ENCODE measurements at regions not wholly inside any gene's neighbourhood (a gene's known extent, or its start where the extent isn't known, plus 50 kb on each side); places are given as distances from the start of the nearest gene placed in this dataset.

DNA sequence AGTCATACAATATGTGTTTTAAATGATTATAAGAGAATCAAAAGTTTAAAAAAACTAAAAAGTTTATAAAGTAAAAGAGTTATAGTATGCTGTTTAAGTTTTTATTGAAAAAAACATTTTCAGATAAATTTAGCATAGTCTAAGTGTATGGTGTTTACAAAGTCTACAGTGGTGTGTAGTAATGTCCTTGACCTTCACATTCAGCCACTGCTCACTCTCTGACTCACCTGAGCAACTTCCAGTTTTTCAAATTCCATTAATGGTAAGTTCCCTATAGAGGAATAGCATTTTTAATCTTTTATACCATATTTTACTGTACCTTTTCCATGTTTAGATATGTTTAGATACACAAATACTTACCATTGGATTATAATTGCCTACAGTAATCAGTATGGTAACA is 842.4 kb upstream of the KLHL1 start (continued):
- TF ChIP-seq, protein P1, sequence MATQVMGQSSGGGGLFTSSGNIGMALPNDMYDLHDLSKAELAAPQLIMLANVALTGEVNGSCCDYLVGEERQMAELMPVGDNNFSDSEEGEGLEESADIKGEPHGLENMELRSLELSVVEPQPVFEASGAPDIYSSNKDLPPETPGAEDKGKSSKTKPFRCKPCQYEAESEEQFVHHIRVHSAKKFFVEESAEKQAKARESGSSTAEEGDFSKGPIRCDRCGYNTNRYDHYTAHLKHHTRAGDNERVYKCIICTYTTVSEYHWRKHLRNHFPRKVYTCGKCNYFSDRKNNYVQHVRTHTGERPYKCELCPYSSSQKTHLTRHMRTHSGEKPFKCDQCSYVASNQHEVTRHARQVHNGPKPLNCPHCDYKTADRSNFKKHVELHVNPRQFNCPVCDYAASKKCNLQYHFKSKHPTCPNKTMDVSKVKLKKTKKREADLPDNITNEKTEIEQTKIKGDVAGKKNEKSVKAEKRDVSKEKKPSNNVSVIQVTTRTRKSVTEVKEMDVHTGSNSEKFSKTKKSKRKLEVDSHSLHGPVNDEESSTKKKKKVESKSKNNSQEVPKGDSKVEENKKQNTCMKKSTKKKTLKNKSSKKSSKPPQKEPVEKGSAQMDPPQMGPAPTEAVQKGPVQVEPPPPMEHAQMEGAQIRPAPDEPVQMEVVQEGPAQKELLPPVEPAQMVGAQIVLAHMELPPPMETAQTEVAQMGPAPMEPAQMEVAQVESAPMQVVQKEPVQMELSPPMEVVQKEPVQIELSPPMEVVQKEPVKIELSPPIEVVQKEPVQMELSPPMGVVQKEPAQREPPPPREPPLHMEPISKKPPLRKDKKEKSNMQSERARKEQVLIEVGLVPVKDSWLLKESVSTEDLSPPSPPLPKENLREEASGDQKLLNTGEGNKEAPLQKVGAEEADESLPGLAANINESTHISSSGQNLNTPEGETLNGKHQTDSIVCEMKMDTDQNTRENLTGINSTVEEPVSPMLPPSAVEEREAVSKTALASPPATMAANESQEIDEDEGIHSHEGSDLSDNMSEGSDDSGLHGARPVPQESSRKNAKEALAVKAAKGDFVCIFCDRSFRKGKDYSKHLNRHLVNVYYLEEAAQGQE (IDR thresholded peaks at IDR 0.05; ENCODE audit: low read depth, low read length) = no peak
- TF ChIP-seq YY1 (IDR thresholded peaks at IDR 0.05; ENCODE audit: low read depth) (no peak), JUND (IDR thresholded peaks at IDR 0.05) (no peak), FOXM1 (IDR thresholded peaks at IDR 0.05; ENCODE audit: low read depth) (no peak)
- TF ChIP-seq, protein P2, sequence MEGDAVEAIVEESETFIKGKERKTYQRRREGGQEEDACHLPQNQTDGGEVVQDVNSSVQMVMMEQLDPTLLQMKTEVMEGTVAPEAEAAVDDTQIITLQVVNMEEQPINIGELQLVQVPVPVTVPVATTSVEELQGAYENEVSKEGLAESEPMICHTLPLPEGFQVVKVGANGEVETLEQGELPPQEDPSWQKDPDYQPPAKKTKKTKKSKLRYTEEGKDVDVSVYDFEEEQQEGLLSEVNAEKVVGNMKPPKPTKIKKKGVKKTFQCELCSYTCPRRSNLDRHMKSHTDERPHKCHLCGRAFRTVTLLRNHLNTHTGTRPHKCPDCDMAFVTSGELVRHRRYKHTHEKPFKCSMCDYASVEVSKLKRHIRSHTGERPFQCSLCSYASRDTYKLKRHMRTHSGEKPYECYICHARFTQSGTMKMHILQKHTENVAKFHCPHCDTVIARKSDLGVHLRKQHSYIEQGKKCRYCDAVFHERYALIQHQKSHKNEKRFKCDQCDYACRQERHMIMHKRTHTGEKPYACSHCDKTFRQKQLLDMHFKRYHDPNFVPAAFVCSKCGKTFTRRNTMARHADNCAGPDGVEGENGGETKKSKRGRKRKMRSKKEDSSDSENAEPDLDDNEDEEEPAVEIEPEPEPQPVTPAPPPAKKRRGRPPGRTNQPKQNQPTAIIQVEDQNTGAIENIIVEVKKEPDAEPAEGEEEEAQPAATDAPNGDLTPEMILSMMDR (IDR thresholded peaks at IDR 0.05) = no peak
- TF ChIP-seq, protein P3, sequence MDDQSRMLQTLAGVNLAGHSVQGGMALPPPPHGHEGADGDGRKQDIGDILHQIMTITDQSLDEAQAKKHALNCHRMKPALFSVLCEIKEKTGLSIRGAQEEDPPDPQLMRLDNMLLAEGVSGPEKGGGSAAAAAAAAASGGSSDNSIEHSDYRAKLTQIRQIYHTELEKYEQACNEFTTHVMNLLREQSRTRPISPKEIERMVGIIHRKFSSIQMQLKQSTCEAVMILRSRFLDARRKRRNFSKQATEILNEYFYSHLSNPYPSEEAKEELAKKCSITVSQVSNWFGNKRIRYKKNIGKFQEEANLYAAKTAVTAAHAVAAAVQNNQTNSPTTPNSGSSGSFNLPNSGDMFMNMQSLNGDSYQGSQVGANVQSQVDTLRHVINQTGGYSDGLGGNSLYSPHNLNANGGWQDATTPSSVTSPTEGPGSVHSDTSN (IDR thresholded peaks at IDR 0.05) = no peak

DNA sequence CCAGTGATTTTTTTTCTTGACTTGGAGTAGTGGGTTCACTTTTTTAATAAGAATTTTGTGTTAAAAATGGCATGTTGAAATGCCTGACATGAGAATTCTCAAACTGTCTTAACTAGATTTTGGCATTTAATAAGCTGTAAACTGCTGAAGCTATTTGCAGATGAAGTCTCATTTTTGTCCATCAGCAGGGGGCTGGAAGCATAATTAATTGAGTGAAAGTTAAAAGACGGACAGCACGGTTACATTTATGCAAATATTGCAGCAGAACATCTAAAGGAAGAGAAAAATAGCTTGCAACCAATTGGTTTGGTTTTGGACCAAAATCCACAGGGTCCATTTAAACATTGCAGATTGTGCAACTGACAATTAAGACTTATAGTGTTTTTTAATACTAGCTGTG is 837.3 kb upstream of the KLHL1 start:
- 94% methylated on average over 2 of the region's 2 CpGs for WGBS (ENCODE audit: low lambda C conversion rate)
- no peak overlapping the region for H3K27ac ChIP-seq (ENCODE audit: low read depth in 2 of 2, low read length in 1 of 2)
- no peaks in the 10 kb centered on the region for H3K9me3 ChIP-seq
- H3K9me2 ChIP-seq = no peaks in the 10 kb centered on the region
- no peak for DNase-seq
- no peaks in the 10 kb centered on the region for H3K79me2 ChIP-seq (ENCODE audit: insufficient read depth)
- H3K4me2 ChIP-seq = no peak overlapping the region
- no peak for TF ChIP-seq FOSL2 (IDR thresholded peaks at IDR 0.05; ENCODE audit: borderline replicate concordance, low read depth)
- no peak for TF ChIP-seq NRF1 (IDR thresholded peaks at IDR 0.05; ENCODE audit: low read depth, low read length)
- no peak for TF ChIP-seq SMC3 (IDR thresholded peaks at IDR 0.05; ENCODE audit: low read depth, low read length)
- no peak for TF ChIP-seq GABPA (IDR thresholded peaks at IDR 0.05; ENCODE audit: low read depth)
- TF ChIP-seq TAF1 (IDR thresholded peaks at IDR 0.05; ENCODE audit: borderline replicate concordance, low read depth, low read length) = no peak
- TF ChIP-seq FOXM1 (IDR thresholded peaks at IDR 0.05; ENCODE audit: low read depth) = no peak
- TF ChIP-seq, protein P4, sequence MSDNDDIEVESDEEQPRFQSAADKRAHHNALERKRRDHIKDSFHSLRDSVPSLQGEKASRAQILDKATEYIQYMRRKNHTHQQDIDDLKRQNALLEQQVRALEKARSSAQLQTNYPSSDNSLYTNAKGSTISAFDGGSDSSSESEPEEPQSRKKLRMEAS (IDR thresholded peaks at IDR 0.05; ENCODE audit: low read depth) = no peak
- no peak for TF ChIP-seq CHD2 (IDR thresholded peaks at IDR 0.05; ENCODE audit: low read length, partially characterized antibody)
- TF ChIP-seq NFIC (IDR thresholded peaks at IDR 0.05; ENCODE audit: borderline replicate concordance) = no peak
- no peak for TF ChIP-seq GATA2 (CRISPR knock-in tag; IDR thresholded peaks at IDR 0.05)
- TF ChIP-seq ELF1 (IDR thresholded peaks at IDR 0.05) = no peak
- no peak for TF ChIP-seq MXI1 (IDR thresholded peaks at IDR 0.05; ENCODE audit: low read depth, low read length)
- no peak for TF ChIP-seq JUND (IDR thresholded peaks at IDR 0.05)
- TF ChIP-seq, protein P5, sequence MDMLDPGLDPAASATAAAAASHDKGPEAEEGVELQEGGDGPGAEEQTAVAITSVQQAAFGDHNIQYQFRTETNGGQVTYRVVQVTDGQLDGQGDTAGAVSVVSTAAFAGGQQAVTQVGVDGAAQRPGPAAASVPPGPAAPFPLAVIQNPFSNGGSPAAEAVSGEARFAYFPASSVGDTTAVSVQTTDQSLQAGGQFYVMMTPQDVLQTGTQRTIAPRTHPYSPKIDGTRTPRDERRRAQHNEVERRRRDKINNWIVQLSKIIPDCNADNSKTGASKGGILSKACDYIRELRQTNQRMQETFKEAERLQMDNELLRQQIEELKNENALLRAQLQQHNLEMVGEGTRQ (IDR thresholded peaks at IDR 0.05; ENCODE audit: borderline replicate concordance, low read depth, low read length) = no peak
- no peaks in the 10 kb centered on the region for H4K20me1 ChIP-seq (ENCODE audit: insufficient read depth)
- ChIA-PET POLR2A (no interaction called here), CTCF (interaction anchor here (1.0 to 1.6 kb wide), 3 partner anchors 11 to 18 kb away, joined by 3 to 6 read pairs (median 3); no protein-coding TSS in a partner anchor)
- no peaks in the 10 kb centered on the region for H3K4me1 ChIP-seq (ENCODE audit: control insufficient read depth in 1 of 2, insufficient read depth in 2 of 2, low read depth in 1 of 2, low read length in 1 of 2)
- no peak overlapping the region for H2AFZ ChIP-seq (ENCODE audit: low read depth)
- no peaks in the 10 kb centered on the region for H3K27me3 ChIP-seq (ENCODE audit: insufficient read depth)
- no peaks in the 10 kb centered on the region for H3F3A ChIP-seq (replicated peaks; ENCODE audit: insufficient read depth)
- H3K4me3 ChIP-seq (ENCODE audit: low read depth in 2 of 2, low read length in 1 of 2) = no peak overlapping the region
- H3K36me3 ChIP-seq (replicated peaks in 1 of 2; ENCODE audit: control insufficient read depth in 1 of 2, insufficient read depth in 2 of 2, low read length in 1 of 2) = no peaks in the 10 kb centered on the region
- H3K9ac ChIP-seq = no peak overlapping the region
